ENCODE measurements at regions not wholly inside any gene's neighbourhood (a gene's known extent, or its start where the extent isn't known, plus 50 kb on each side); places are given as distances from the start of the nearest gene placed in this dataset.

DNA sequence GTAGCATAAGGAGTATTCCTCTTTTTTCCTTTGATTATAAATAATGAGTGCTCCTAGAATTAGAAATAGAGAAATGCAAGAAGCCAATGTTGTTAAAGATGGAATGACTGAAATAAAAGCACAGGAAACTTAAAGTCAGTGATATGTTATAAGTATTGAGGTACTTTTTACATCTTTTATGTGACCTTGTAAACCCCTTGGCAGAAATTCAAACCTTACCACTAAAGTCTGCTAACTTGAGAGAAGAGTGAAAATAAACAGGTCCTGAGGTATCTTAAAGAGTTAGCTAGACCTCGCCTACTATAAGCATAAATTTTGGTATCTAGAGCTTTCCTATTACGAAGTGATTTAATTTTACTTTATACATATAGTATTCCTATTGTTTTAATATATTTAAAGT is 188.2 kb downstream of the DKK1 start:
- TF ChIP-seq CTCF (IDR thresholded peaks at IDR 0.05; ENCODE audit: low read depth, low read length, poor library complexity, severe bottlenecking) = no peak
- TF ChIP-seq EZH2phosphoT487 (IDR thresholded peaks at IDR 0.05; ENCODE audit: borderline replicate concordance, low read length) = no peak

Measured in DOHH2 (cell line).